IMR-90 (cell line): ENCODE measurements at regions not wholly inside any gene's neighbourhood (a gene's known extent, or its start where the extent isn't known, plus 50 kb on each side); places are given as distances from the start of the nearest gene placed in this dataset.

ENCODE experiments used
- ATAC-seq: fragments of 200-7000 bp; cut with Tn5 transposase; 2 replicates; pipeline ENCODE4 v1.9.1; 2020; ENCODE audit warnings: low read depth, mild to moderate bottlenecking, moderate library complexity
- BruUV-seq: library from RNA; stranded (reverse); fragments of 400-500 nt; replicated peaks from 2 replicates; lab custom pipeline; 2021; lab: Mats Ljungman, UMichigan
- CTCF ChIA-PET: fragments of 300-600 bp; formaldehyde crosslinking; extraction: SDS; loops from one replicate; lab custom pipeline; 2021; ENCODE audit warnings: antibody characterized with exemption; lab: Yijun Ruan, JAX
- POLR2A ChIA-PET: fragments of 300-600 bp; sonication (Branson Sonifier 250); formaldehyde crosslinking; loops from one replicate; lab custom pipeline; 2022; ENCODE audit warnings: antibody characterized with exemption; ENCODE audit not compliant: unreplicated experiment; lab: Charles Lee
- DNase-seq: peaks from one replicate; pipeline ENCODE4 v3.0.0; 2013
- H2AFZ ChIP-seq: replicated peaks from 2 replicates; pipeline ENCODE3; 2013; ENCODE audit warnings: low read length, mild to moderate bottlenecking; ENCODE audit not compliant: poor library complexity
- H2AK5ac ChIP-seq: 2 replicates; pipeline ENCODE4 v1.6.1; 2013; ENCODE audit warnings: low read depth, low read length, inconsistent platforms
- H2AK9ac ChIP-seq: replicated peaks from 2 replicates; pipeline ENCODE3; 2013; ENCODE audit warnings: mild to moderate bottlenecking, low read depth, low read length, moderate library complexity; ENCODE audit not compliant: poor library complexity
- H2BK120ac ChIP-seq: 2 replicates; pipeline ENCODE4 v1.6.1; 2013; ENCODE audit warnings: low read depth, low read length, inconsistent platforms
- H2BK15ac ChIP-seq: 3 replicates; pipeline ENCODE4 v1.6.1; 2013; ENCODE audit warnings: low read depth, low read length, inconsistent platforms
- H2BK20ac ChIP-seq: 2 replicates; pipeline ENCODE4 v1.6.1; 2013; ENCODE audit warnings: low read depth, mild to moderate bottlenecking, inconsistent platforms, low read length, moderate library complexity
- H2BK5ac ChIP-seq: 2 replicates; pipeline ENCODE4 v1.6.1; 2013; ENCODE audit warnings: mild to moderate bottlenecking, low read depth, low read length, inconsistent platforms; ENCODE audit not compliant: poor library complexity, severe bottlenecking
- H3K14ac ChIP-seq: replicated peaks from 2 replicates; pipeline ENCODE4 v1.6.1; 2013; ENCODE audit warnings: low read depth, low read length, inconsistent platforms
- H3K18ac ChIP-seq: 2 replicates; pipeline ENCODE4 v1.6.1; 2013; ENCODE audit warnings: low read depth, low read length, control low read depth
- H3K23ac ChIP-seq: 2 replicates; pipeline ENCODE4 v1.6.1; 2013; ENCODE audit warnings: low read depth, low read length, inconsistent platforms
- H3K27ac ChIP-seq: 2 replicates; pipeline ENCODE4 v1.5.1; 2013; ENCODE audit warnings: mild to moderate bottlenecking, control low read depth, low read length; ENCODE audit not compliant: insufficient read depth
- H3K27me3 ChIP-seq: 2 replicates; pipeline ENCODE4 v1.6.1; 2013; ENCODE audit warnings: low read length; ENCODE audit not compliant: control insufficient read depth, insufficient read depth
- H3K36me3 ChIP-seq: 2 replicates; pipeline ENCODE4 v1.6.1; 2013; ENCODE audit warnings: low read length, mixed read lengths; ENCODE audit not compliant: control insufficient read depth, insufficient read depth
- H3K4ac ChIP-seq: 2 replicates; pipeline ENCODE4 v1.6.1; 2013; ENCODE audit warnings: low read depth, low read length, inconsistent platforms
- H3K4me1 ChIP-seq: 2 replicates; pipeline ENCODE4 v1.6.1; 2013; ENCODE audit warnings: low read length, mixed read lengths; ENCODE audit not compliant: control insufficient read depth, insufficient read depth
- H3K4me2 ChIP-seq: 2 replicates; pipeline ENCODE4 v1.6.1; 2013; ENCODE audit warnings: low read depth, mild to moderate bottlenecking, control low read depth, low read length, moderate library complexity
- H3K4me3 ChIP-seq: 2 replicates; pipeline ENCODE4 v1.5.1; 2013; ENCODE audit warnings: low read depth, mild to moderate bottlenecking, control low read depth, low read length, moderate library complexity; ENCODE audit not compliant: insufficient read depth
- H3K56ac ChIP-seq: 2 replicates; pipeline ENCODE4 v1.6.1; 2013; ENCODE audit warnings: low read length, inconsistent platforms; ENCODE audit not compliant: insufficient read depth; ENCODE audit errors: extremely low read depth
- H3K79me1 ChIP-seq, 2 experiments: 2 replicates each; pipeline ENCODE4 v1.6.1; 2013; ENCODE audit warnings: low read length in 2 of 2, inconsistent platforms in 1 of 2, low read depth in 1 of 2
- H3K9ac ChIP-seq: 2 replicates; pipeline ENCODE4 v1.6.1; 2013; ENCODE audit warnings: low read depth, low read length, control low read depth
- H3K9me1 ChIP-seq: 2 replicates; pipeline ENCODE4 v1.6.1; 2013; ENCODE audit warnings: low read length, inconsistent platforms; ENCODE audit not compliant: insufficient read depth
- H3K9me3 ChIP-seq: 2 replicates; pipeline ENCODE4 v1.6.1; 2013; ENCODE audit warnings: low read length; ENCODE audit not compliant: control insufficient read depth, insufficient read depth
- H4K20me1 ChIP-seq: 2 replicates; pipeline ENCODE4 v1.6.1; 2013; ENCODE audit warnings: low read length, inconsistent platforms; ENCODE audit not compliant: insufficient read depth
- H4K5ac ChIP-seq: 2 replicates; pipeline ENCODE4 v1.6.1; 2013; ENCODE audit warnings: mild to moderate bottlenecking, low read depth, low read length, control low read depth
- H4K8ac ChIP-seq, 2 experiments: 2 replicates each; pipeline ENCODE4 v1.6.1; 2013; ENCODE audit warnings: low read depth in 2 of 2, low read length in 2 of 2, control low read depth in 1 of 2, inconsistent platforms in 1 of 2
- H4K91ac ChIP-seq: 2 replicates; pipeline ENCODE4 v1.6.1; 2013; ENCODE audit warnings: low read depth, low read length, inconsistent platforms; ENCODE audit not compliant: insufficient read depth
- FOS ChIP-seq: fragments of 150-350 bp; IDR thresholded peaks from 2 replicates; pipeline ENCODE4 v1.6.1; 2016; ENCODE audit warnings: low read depth, low read length
- MAFK ChIP-seq: IDR thresholded peaks from 2 replicates; pipeline ENCODE4 v1.6.1; 2012; ENCODE audit warnings: low read depth, low read length, improper control_type of control experiment
- MAZ ChIP-seq: IDR thresholded peaks from 2 replicates; pipeline ENCODE4 v1.6.1; 2012; ENCODE audit warnings: low read depth, mild to moderate bottlenecking, low read length, improper control_type of control experiment, moderate library complexity, borderline replicate concordance
- RAD21 ChIP-seq: IDR thresholded peaks from 2 replicates; pipeline ENCODE4 v1.6.1; 2012; ENCODE audit warnings: low read length, improper control_type of control experiment
- RCOR1 ChIP-seq: IDR thresholded peaks from 2 replicates; pipeline ENCODE4 v1.6.1; 2012; ENCODE audit warnings: mild to moderate bottlenecking, low read length, improper control_type of control experiment; ENCODE audit not compliant: insufficient replicate concordance
- dilution Hi-C: fragments of 300-500 bp; cut with HindIII; formaldehyde crosslinking; loops from one replicate; pipeline ENCODE4 v1.14.3; 2018; ENCODE audit warnings: low sequenced_read_pairs; ENCODE audit not compliant: unreplicated experiment
- in situ Hi-C: fragments of 300-500 bp; cut with MboI; formaldehyde crosslinking; loops from 3 replicates; pipeline ENCODE4 v1.14.3; 2019; ENCODE audit warnings: low sequenced_read_pairs, inconsistent platforms, mixed read lengths
- intact Hi-C: fragments of 100-400 bp; cut with micrococcal nuclease; formaldehyde crosslinking; loops from 2 replicates; pipeline ENCODE4 v1.10.0; 2022
- TF ChIP-seq, protein P1 (sequence below): fragments of 150-350 bp; IDR thresholded peaks from 2 replicates; pipeline ENCODE4 v1.6.1; 2016; ENCODE audit warnings: low read depth, mild to moderate bottlenecking, low read length, moderate library complexity, borderline replicate concordance

DNA sequence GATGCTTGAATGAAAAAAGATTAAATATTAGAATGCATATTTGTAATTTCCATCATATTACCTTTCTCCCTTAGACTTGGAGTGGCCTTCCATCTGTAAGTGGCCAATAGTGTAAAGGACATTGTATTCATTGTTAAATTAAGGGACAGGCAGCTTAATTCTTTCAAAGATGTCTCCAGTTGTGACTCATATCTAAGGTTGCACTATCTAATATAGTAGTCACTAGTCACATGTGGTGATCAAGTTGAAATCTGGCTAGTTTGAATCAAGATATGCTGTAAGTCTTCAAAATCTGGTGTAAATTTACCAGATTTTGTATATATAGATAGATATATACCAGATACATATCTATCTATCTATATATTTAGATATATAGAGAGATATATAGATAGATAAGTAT is 52.4 kb upstream of the AGPS start:
- Histone ChIP-seq H3K14ac (no peak overlapping the region), H2BK5ac (no peak overlapping the region), H2BK120ac (no peak overlapping the region), H3K36me3 (no peaks in the 10 kb centered on the region), H3K4me1 (peaks cover 11% of the 10 kb centered on the region), H3K9ac (no peak overlapping the region), H2AK5ac (no peak overlapping the region), H2AFZ (no peak overlapping the region), H2AK9ac (no peak overlapping the region), H3K27me3 (no peaks in the 10 kb centered on the region), H4K5ac (no peak overlapping the region), H4K91ac (no peak overlapping the region), H3K56ac (no peak overlapping the region), H3K9me3 (no peaks in the 10 kb centered on the region), H4K20me1 (no peaks in the 10 kb centered on the region), H3K27ac (no peak overlapping the region), H3K4me3 (no peak overlapping the region), H3K4ac (no peak overlapping the region), H3K9me1 (no peaks in the 10 kb centered on the region), H4K8ac (no peak overlapping the region), H2BK15ac (no peak overlapping the region), H3K23ac (no peak overlapping the region), H2BK20ac (no peak overlapping the region), H3K18ac (no peak overlapping the region), H3K4me2 (no peak overlapping the region), H3K79me1 (peaks cover 0 to 4% of the 10 kb centered on the region in 2 experiments; a peak in 1 of 4 replicates)
- in situ Hi-C loops, result no loop called here
- intact Hi-C loops, result no loop called here
- ChIA-PET CTCF (no interaction called here), POLR2A (no interaction called here)
- dilution Hi-C loops, result no loop called here
- ATAC-seq, result no peak
- peak; percentile 51 for DNase-seq
- no TSS peak for BruUV-seq
- no peak for TF ChIP-seq RCOR1
- no peak for TF ChIP-seq FOS
- TF ChIP-seq MAZ, result no peak
- no peak for TF ChIP-seq MAFK
- TF ChIP-seq RAD21, result no peak
- TF ChIP-seq, protein P1, sequence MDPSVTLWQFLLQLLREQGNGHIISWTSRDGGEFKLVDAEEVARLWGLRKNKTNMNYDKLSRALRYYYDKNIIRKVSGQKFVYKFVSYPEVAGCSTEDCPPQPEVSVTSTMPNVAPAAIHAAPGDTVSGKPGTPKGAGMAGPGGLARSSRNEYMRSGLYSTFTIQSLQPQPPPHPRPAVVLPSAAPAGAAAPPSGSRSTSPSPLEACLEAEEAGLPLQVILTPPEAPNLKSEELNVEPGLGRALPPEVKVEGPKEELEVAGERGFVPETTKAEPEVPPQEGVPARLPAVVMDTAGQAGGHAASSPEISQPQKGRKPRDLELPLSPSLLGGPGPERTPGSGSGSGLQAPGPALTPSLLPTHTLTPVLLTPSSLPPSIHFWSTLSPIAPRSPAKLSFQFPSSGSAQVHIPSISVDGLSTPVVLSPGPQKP, result no peak
